ENCODE measurements at regions not wholly inside any gene's neighbourhood (a gene's known extent, or its start where the extent isn't known, plus 50 kb on each side); places are given as distances from the start of the nearest gene placed in this dataset.
"Not testable (repeated sequence)": the region's sequence is repeated elsewhere in the genome, so short reads cannot be mapped to it uniquely, and the experiment has no call there.

GRCh38 chr18:73136134-73136533 is 268.3 kb upstream of the NETO1 start:
- H3K27ac ChIP-seq (ENCODE audit: low read length), result no peak overlapping the region
- H3K9me3 ChIP-seq (ENCODE audit: control insufficient read depth, insufficient read depth, low read length), result no peaks in the 10 kb centered on the region
- no peaks in the 10 kb centered on the region for H3K4me1 ChIP-seq (ENCODE audit: control insufficient read depth, insufficient read depth, low read length)
- H3K27me3 ChIP-seq (ENCODE audit: control insufficient read depth, insufficient read depth, low read length), result no peaks in the 10 kb centered on the region
- H3K36me3 ChIP-seq (ENCODE audit: control insufficient read depth, insufficient read depth, low read length), result no peaks in the 10 kb centered on the region
- no peak for DNase-seq (ENCODE audit: low read depth, low spot score)
- H3K4me3 ChIP-seq (ENCODE audit: low read length), result no peak overlapping the region
- no CpG with 5 or more reads among the region's 2 CpGs for WGBS (ENCODE audit: insufficient coverage, insufficient read length)

- Histone ChIP-seq H3K27ac (ENCODE audit: low read length) (no peak overlapping the region), H3K36me3 (ENCODE audit: control insufficient read depth, insufficient read depth, low read length) (no peaks in the 10 kb centered on the region), H3K9me3 (ENCODE audit: control insufficient read depth, insufficient read depth, low read length) (no peaks in the 10 kb centered on the region), H3K4me3 (ENCODE audit: low read length) (no peak overlapping the region), H3K4me1 (ENCODE audit: control insufficient read depth, insufficient read depth, low read length) (no peaks in the 10 kb centered on the region), H3K27me3 (ENCODE audit: control insufficient read depth, insufficient read depth, low read length) (no peaks in the 10 kb centered on the region)
- no peak for DNase-seq (ENCODE audit: low read depth, low spot score)
- WGBS (ENCODE audit: insufficient coverage, insufficient read length), result no CpG with 5 or more reads among the region's 2 CpGs
Measured at GRCh38 chr18:73124175-73124574, 256.4 kb upstream of the NETO1 start.

- WGBS (ENCODE audit: insufficient coverage, insufficient read length), result no CpG with 5 or more reads among the region's 1 CpG
- no peaks in the 10 kb centered on the region for H3K4me1 ChIP-seq (ENCODE audit: control insufficient read depth, insufficient read depth, low read length)
- no peaks in the 10 kb centered on the region for H3K27me3 ChIP-seq (ENCODE audit: control insufficient read depth, insufficient read depth, low read length)
- H3K4me3 ChIP-seq (ENCODE audit: low read length), result no peak overlapping the region
- no peaks in the 10 kb centered on the region for H3K9me3 ChIP-seq (ENCODE audit: control insufficient read depth, insufficient read depth, low read length)
- no peak for DNase-seq (ENCODE audit: low read depth, low spot score)
- H3K27ac ChIP-seq (ENCODE audit: low read length), result no peak overlapping the region
- no peaks in the 10 kb centered on the region for H3K36me3 ChIP-seq (ENCODE audit: control insufficient read depth, insufficient read depth, low read length)
Measured at GRCh38 chr18:73121207-73121606, 253.4 kb upstream of the NETO1 start.

- Histone ChIP-seq H3K36me3 (ENCODE audit: control insufficient read depth, insufficient read depth, low read length) (no peaks in the 10 kb centered on the region), H3K4me3 (ENCODE audit: low read length) (no peak overlapping the region), H3K4me1 (ENCODE audit: control insufficient read depth, insufficient read depth, low read length) (no peaks in the 10 kb centered on the region), H3K27ac (ENCODE audit: low read length) (no peak overlapping the region), H3K27me3 (ENCODE audit: control insufficient read depth, insufficient read depth, low read length) (no peaks in the 10 kb centered on the region), H3K9me3 (ENCODE audit: control insufficient read depth, insufficient read depth, low read length) (no peaks in the 10 kb centered on the region)
- no CpG with 5 or more reads among the region's 8 CpGs for whole genome bisulfite sequencing (ENCODE audit: insufficient coverage, insufficient read length)
- DNase-seq (ENCODE audit: low read depth, low spot score), result no peak
Measured at GRCh38 chr18:73120626-73121025, 252.8 kb upstream of the NETO1 start.

- Histone ChIP-seq H3K36me3 (ENCODE audit: control insufficient read depth, insufficient read depth, low read length) (no peaks in the 10 kb centered on the region), H3K9me3 (ENCODE audit: control insufficient read depth, insufficient read depth, low read length) (no peaks in the 10 kb centered on the region)
- WGBS (ENCODE audit: insufficient coverage, insufficient read length), result no CpG with 5 or more reads among the region's 2 CpGs
Measured at GRCh38 chr18:73119574-73119973, 251.8 kb upstream of the NETO1 start.

GRCh38 chr18:73118121-73118816 is 250.5 kb upstream of the NETO1 start:
- H3K27ac ChIP-seq (ENCODE audit: low read length), result no peak overlapping the region
- DNase-seq (ENCODE audit: low read depth, low spot score), result no peak
- WGBS (ENCODE audit: insufficient coverage, insufficient read length), result no CpG with 5 or more reads among the region's 3 CpGs
- H3K4me3 ChIP-seq (ENCODE audit: low read length), result no peak overlapping the region
- H3K4me1 ChIP-seq (ENCODE audit: control insufficient read depth, insufficient read depth, low read length), result no peaks in the 10 kb centered on the region
- H3K36me3 ChIP-seq (ENCODE audit: control insufficient read depth, insufficient read depth, low read length), result no peaks in the 10 kb centered on the region
- H3K27me3 ChIP-seq (ENCODE audit: control insufficient read depth, insufficient read depth, low read length), result no peaks in the 10 kb centered on the region
- no peaks in the 10 kb centered on the region for H3K9me3 ChIP-seq (ENCODE audit: control insufficient read depth, insufficient read depth, low read length)

More at GRCh38 chr18:73119574-73119973, 251.8 kb upstream of the NETO1 start:
- no peak for DNase-seq (ENCODE audit: low read depth, low spot score)
- no peaks in the 10 kb centered on the region for H3K4me1 ChIP-seq (ENCODE audit: control insufficient read depth, insufficient read depth, low read length)
- H3K27me3 ChIP-seq (ENCODE audit: control insufficient read depth, insufficient read depth, low read length), result no peaks in the 10 kb centered on the region
- H3K27ac ChIP-seq (ENCODE audit: low read length), result no peak overlapping the region
- no peak overlapping the region for H3K4me3 ChIP-seq (ENCODE audit: low read length)

- no peaks in the 10 kb centered on the region for H3K4me1 ChIP-seq (ENCODE audit: control insufficient read depth, insufficient read depth, low read length)
- no peaks in the 10 kb centered on the region for H3K9me3 ChIP-seq (ENCODE audit: control insufficient read depth, insufficient read depth, low read length)
- H3K4me3 ChIP-seq (ENCODE audit: low read length), result no peak overlapping the region
- no peak overlapping the region for H3K27ac ChIP-seq (ENCODE audit: low read length)
- no peaks in the 10 kb centered on the region for H3K36me3 ChIP-seq (ENCODE audit: control insufficient read depth, insufficient read depth, low read length)
- no peaks in the 10 kb centered on the region for H3K27me3 ChIP-seq (ENCODE audit: control insufficient read depth, insufficient read depth, low read length)
- no CpG with 5 or more reads among the region's 3 CpGs for WGBS (ENCODE audit: insufficient coverage, insufficient read length)
- no peak for DNase-seq (ENCODE audit: low read depth, low spot score)
Measured at GRCh38 chr18:73110307-73110706, 242.5 kb upstream of the NETO1 start.

GRCh38 chr18:73101977-73102376 is 234.2 kb upstream of the NETO1 start:
- H3K27ac ChIP-seq (ENCODE audit: low read length), result no peak overlapping the region
- WGBS (ENCODE audit: insufficient coverage, insufficient read length), result no CpG with 5 or more reads among the region's 4 CpGs
- no peak for DNase-seq (ENCODE audit: low read depth, low spot score)
- H3K27me3 ChIP-seq (ENCODE audit: control insufficient read depth, insufficient read depth, low read length), result no peaks in the 10 kb centered on the region
- H3K9me3 ChIP-seq (ENCODE audit: control insufficient read depth, insufficient read depth, low read length), result no peaks in the 10 kb centered on the region
- H3K4me3 ChIP-seq (ENCODE audit: low read length), result no peak overlapping the region
- H3K4me1 ChIP-seq (ENCODE audit: control insufficient read depth, insufficient read depth, low read length), result no peaks in the 10 kb centered on the region; the same call in 1 of the 2 replicates
- no peaks in the 10 kb centered on the region for H3K36me3 ChIP-seq (ENCODE audit: control insufficient read depth, insufficient read depth, low read length)

- H3K27me3 ChIP-seq (ENCODE audit: control insufficient read depth, insufficient read depth, low read length); H3K4me3 ChIP-seq (ENCODE audit: low read length); H3K4me1 ChIP-seq (ENCODE audit: control insufficient read depth, insufficient read depth, low read length); DNase-seq (ENCODE audit: low read depth, low spot score); H3K27ac ChIP-seq (ENCODE audit: low read length); H3K36me3 ChIP-seq (ENCODE audit: control insufficient read depth, insufficient read depth, low read length); H3K9me3 ChIP-seq (ENCODE audit: control insufficient read depth, insufficient read depth, low read length): not testable (repeated sequence)
- WGBS (ENCODE audit: insufficient coverage, insufficient read length), result no CpG with 5 or more reads among the region's 6 CpGs
Measured at GRCh38 chr18:73101491-73101890, 233.7 kb upstream of the NETO1 start.

GRCh38 chr18:73099759-73100158 is 232.0 kb upstream of the NETO1 start:
- H3K4me1 ChIP-seq (ENCODE audit: control insufficient read depth, insufficient read depth, low read length), result no peaks in the 10 kb centered on the region; the same call in 1 of the 2 replicates
- no peak overlapping the region for H3K27ac ChIP-seq (ENCODE audit: low read length)
- H3K36me3 ChIP-seq (ENCODE audit: control insufficient read depth, insufficient read depth, low read length), result no peaks in the 10 kb centered on the region
- H3K9me3 ChIP-seq (ENCODE audit: control insufficient read depth, insufficient read depth, low read length), result no peaks in the 10 kb centered on the region
- H3K4me3 ChIP-seq (ENCODE audit: low read length), result no peak overlapping the region
- WGBS (ENCODE audit: insufficient coverage, insufficient read length), result no CpG with 5 or more reads among the region's 2 CpGs
- H3K27me3 ChIP-seq (ENCODE audit: control insufficient read depth, insufficient read depth, low read length), result no peaks in the 10 kb centered on the region
- no peak for DNase-seq (ENCODE audit: low read depth, low spot score)

- H3K4me1 ChIP-seq (ENCODE audit: control insufficient read depth, insufficient read depth, low read length), result no peaks in the 10 kb centered on the region
- no peaks in the 10 kb centered on the region for H3K9me3 ChIP-seq (ENCODE audit: control insufficient read depth, insufficient read depth, low read length)
- H3K36me3 ChIP-seq (ENCODE audit: control insufficient read depth, insufficient read depth, low read length), result no peaks in the 10 kb centered on the region
- H3K4me3 ChIP-seq (ENCODE audit: low read length), result no peak overlapping the region
- no peak for DNase-seq (ENCODE audit: low read depth, low spot score)
- no CpG with 5 or more reads among the region's 1 CpG for WGBS (ENCODE audit: insufficient coverage, insufficient read length)
- H3K27me3 ChIP-seq (ENCODE audit: control insufficient read depth, insufficient read depth, low read length), result no peaks in the 10 kb centered on the region
- no peak overlapping the region for H3K27ac ChIP-seq (ENCODE audit: low read length)
Measured at GRCh38 chr18:73093687-73094250, 226.0 kb upstream of the NETO1 start.

Data from iPS DF 6.9 (cell line).